COLO829 (cell line): ENCODE measurements at regions not wholly inside any gene's neighbourhood (a gene's known extent, or its start where the extent isn't known, plus 50 kb on each side); places are given as distances from the start of the nearest gene placed in this dataset.

Experiments used
- DNase-seq: peaks from one replicate; pipeline ENCODE4 v3.0.0; 2012; ENCODE audit warnings: low spot score

- DNase-seq, result no peak
These were observed 258.4 kb upstream of the CITED2 start for GRCh38 chr6:139632840-139633239.

GRCh38 chr6:139628270-139628669 lies 253.8 kb upstream of the CITED2 start:
- no peak for DNase-seq

- no peak for DNase-seq
These were observed 252.6 kb upstream of the CITED2 start for GRCh38 chr6:139627091-139627490.

GRCh38 chr6:139625998-139626975 lies 251.8 kb upstream of the CITED2 start:
- no peak for DNase-seq

GRCh38 chr6:139625081-139625939 lies 250.9 kb upstream of the CITED2 start:
- no peak for DNase-seq

GRCh38 chr6:139623372-139623771 lies 248.9 kb upstream of the CITED2 start:
- DNase-seq, result no peak

GRCh38 chr6:139613496-139613895 lies 239.0 kb upstream of the CITED2 start:
- no peak for DNase-seq

GRCh38 chr6:139612135-139612465 lies 237.7 kb upstream of the CITED2 start:
- DNase-seq, result no peak

GRCh38 chr6:139611327-139612134 lies 237.1 kb upstream of the CITED2 start:
- no peak for DNase-seq

GRCh38 chr6:139608466-139609261 lies 234.2 kb upstream of the CITED2 start:
- DNase-seq, result no peak

- DNase-seq, result no peak
These were observed 230.9 kb upstream of the CITED2 start for GRCh38 chr6:139605350-139605749.

GRCh38 chr6:139603581-139603980 lies 229.1 kb upstream of the CITED2 start:
- DNase-seq, result no peak

GRCh38 chr6:139602577-139602976 lies 228.1 kb upstream of the CITED2 start:
- DNase-seq, result no peak

GRCh38 chr6:139600919-139601475 lies 226.5 kb upstream of the CITED2 start:
- DNase-seq, result no peak

- no peak for DNase-seq
These were observed 225.9 kb upstream of the CITED2 start for GRCh38 chr6:139600343-139600742.

- peak; percentile 33 for DNase-seq
These were observed 223.6 kb upstream of the CITED2 start for GRCh38 chr6:139597771-139598755.

GRCh38 chr6:139597087-139597763 lies 222.8 kb upstream of the CITED2 start:
- DNase-seq, result no peak

- no peak for DNase-seq
These were observed 220.7 kb upstream of the CITED2 start for GRCh38 chr6:139595183-139595582.

- DNase-seq, result no peak
These were observed 220.0 kb upstream of the CITED2 start for GRCh38 chr6:139594333-139594965.
